Lung (tissue), 11 donors: ENCODE measurements at regions not wholly inside any gene's neighbourhood (a gene's known extent, or its start where the extent isn't known, plus 50 kb on each side); places are given as distances from the start of the nearest gene placed in this dataset.

ENCODE experiments used
- ATAC-seq: fragments of 200-7000 bp; cut with Tn5 transposase; one replicate; pipeline ENCODE4 v1.9.1; 2020; ENCODE audit warnings: moderate number of reproducible peaks; ENCODE audit not compliant: insufficient read depth, low FRiP score
- DNase-seq, 3 donors: peaks; one replicate each; pipeline ENCODE4 v3.0.0-alpha.2; 2013 to 2017
- H3K27ac ChIP-seq, 2 donors: one replicate each; pipeline ENCODE4 v1.5.1; 2013; ENCODE audit warnings: mild to moderate bottlenecking in 2 of 2, moderate library complexity in 2 of 2, control low read depth in 1 of 2, inconsistent platforms in 1 of 2, low read depth in 1 of 2, low read length in 1 of 2
- H3K27me3 ChIP-seq, 3 donors: one replicate each; pipeline ENCODE4 v1.5.1; 2013; ENCODE audit warnings: low read length in 2 of 3; ENCODE audit not compliant: control insufficient read depth in 3 of 3, insufficient read depth in 3 of 3
- H3K36me3 ChIP-seq, 4 donors: one replicate each; pipeline ENCODE4 v1.5.1; 2013; ENCODE audit warnings: low read length in 4 of 4, mild to moderate bottlenecking in 1 of 4, moderate library complexity in 1 of 4; ENCODE audit not compliant: control insufficient read depth in 4 of 4, insufficient read depth in 4 of 4
- H3K4me1 ChIP-seq, 5 donors: one replicate each; pipeline ENCODE4 v1.5.1; 2013; ENCODE audit warnings: low read length in 5 of 5, mild to moderate bottlenecking in 2 of 5, moderate library complexity in 1 of 5; ENCODE audit not compliant: control insufficient read depth in 5 of 5, insufficient read depth in 5 of 5
- H3K4me3 ChIP-seq: one replicate; pipeline ENCODE4 v1.5.1; 2013; ENCODE audit warnings: mild to moderate bottlenecking, control low read depth, moderate library complexity
- H3K9ac ChIP-seq, 2 donors: one replicate each; pipeline ENCODE4 v1.5.1; 2013; ENCODE audit warnings: low read length in 2 of 2, control low read depth in 1 of 2; ENCODE audit not compliant: insufficient read depth in 1 of 2
- H3K9me3 ChIP-seq, 4 donors: one replicate each; pipeline ENCODE4 v1.5.1; 2013; ENCODE audit warnings: low read length in 3 of 4, mild to moderate bottlenecking in 1 of 4, moderate library complexity in 1 of 4; ENCODE audit not compliant: control insufficient read depth in 4 of 4, insufficient read depth in 3 of 4
- CTCF ChIP-seq: IDR thresholded peaks from 2 replicates; pipeline ENCODE4 v1.5.1; 2012; ENCODE audit warnings: mild to moderate bottlenecking; ENCODE audit errors: control extremely low read depth, extremely low read depth
- WGBS, 2 donors: extraction: QIAGEN DNeasy Blood & Tissue Kit; methylation state at CpG; one replicate each; pipeline ENCODE4 v1.1.7; 2013; 5-methylcytosine and 5-hydroxymethylcytosine counted together
- donor health status: control.
- donor health status: control.
- donor health status: Bipolar disorder and iron deficiency.
- donor health status: healthy.
- donor health status: DM: yes; HTN: yes; CAD: no.

- ATAC-seq (no peak), DNase-seq (peak in 2 of 3 donors; percentile 1 to 4)
- H3K9ac ChIP-seq = no peak overlapping the region
- no peaks in the 10 kb centered on the region for H3K27me3 ChIP-seq
- 28 to 57% methylated on average over 2 of the region's 2 CpGs for WGBS, 2 donors
- H3K4me1 ChIP-seq = no peaks in the 10 kb centered on the region
- H3K36me3 ChIP-seq = no peaks in the 10 kb centered on the region
- no peak overlapping the region for H3K27ac ChIP-seq
- no peaks in the 10 kb centered on the region for H3K9me3 ChIP-seq
- no peak overlapping the region for H3K4me3 ChIP-seq
- TF ChIP-seq CTCF = no peak
Measured at GRCh38 chr2:41431756-41432155, 616.1 kb upstream of the PKDCC start.

GRCh38 chr2:41432459-41432858 lies 615.4 kb upstream of the PKDCC start:
- ATAC-seq (no peak), DNase-seq (no peak)
- TF ChIP-seq CTCF = no peak
- peaks cover 0 to 4% (median 2%) of the 10 kb centered on the region in 4 donors for H3K9me3 ChIP-seq
- no peak overlapping the region for H3K9ac ChIP-seq
- 96 to 97% methylated on average over 1 of the region's 1 CpG for WGBS, 2 donors
- H3K36me3 ChIP-seq = no peaks in the 10 kb centered on the region
- H3K4me1 ChIP-seq = no peaks in the 10 kb centered on the region
- no peak overlapping the region for H3K4me3 ChIP-seq
- H3K27ac ChIP-seq = no peak overlapping the region
- no peaks in the 10 kb centered on the region for H3K27me3 ChIP-seq

GRCh38 chr2:41434991-41435390 lies 612.8 kb upstream of the PKDCC start:
- Histone ChIP-seq H3K9ac (no peak overlapping the region), H3K36me3 (no peaks in the 10 kb centered on the region), H3K27me3 (no peaks in the 10 kb centered on the region), H3K27ac (no peak overlapping the region), H3K4me1 (no peaks in the 10 kb centered on the region), H3K4me3 (no peak overlapping the region), H3K9me3 (peaks cover 0 to 4% (median 2%) of the 10 kb centered on the region in 4 donors)
- TF ChIP-seq CTCF = no peak
- 80 to 88% methylated on average over 3 of the region's 3 CpGs for WGBS, 2 donors
- DNase-seq (no peak), ATAC-seq (no peak)

- ATAC-seq = no peak
- no peaks in the 10 kb centered on the region for H3K4me1 ChIP-seq
- H3K27ac ChIP-seq = no peak overlapping the region
- TF ChIP-seq CTCF = no peak
- DNase-seq = no peak
- H3K9ac ChIP-seq = no peak overlapping the region
- no peaks in the 10 kb centered on the region for H3K36me3 ChIP-seq
- H3K9me3 ChIP-seq = peaks cover 0 to 3% (median 1%) of the 10 kb centered on the region in 4 donors
- H3K27me3 ChIP-seq = no peaks in the 10 kb centered on the region
- no peak overlapping the region for H3K4me3 ChIP-seq
Measured at GRCh38 chr2:41441958-41442357, 605.9 kb upstream of the PKDCC start.
